NCI-H2081 (cell line): ENCODE measurements at regions not wholly inside any gene's neighbourhood (a gene's known extent, or its start where the extent isn't known, plus 50 kb on each side); places are given as distances from the start of the nearest gene placed in this dataset.

Experiments used
- DNase-seq, 2 experiments: peaks; one replicate each; lab custom pipeline; 2025; lab: John Stamatoyannopoulos, UW

DNA sequence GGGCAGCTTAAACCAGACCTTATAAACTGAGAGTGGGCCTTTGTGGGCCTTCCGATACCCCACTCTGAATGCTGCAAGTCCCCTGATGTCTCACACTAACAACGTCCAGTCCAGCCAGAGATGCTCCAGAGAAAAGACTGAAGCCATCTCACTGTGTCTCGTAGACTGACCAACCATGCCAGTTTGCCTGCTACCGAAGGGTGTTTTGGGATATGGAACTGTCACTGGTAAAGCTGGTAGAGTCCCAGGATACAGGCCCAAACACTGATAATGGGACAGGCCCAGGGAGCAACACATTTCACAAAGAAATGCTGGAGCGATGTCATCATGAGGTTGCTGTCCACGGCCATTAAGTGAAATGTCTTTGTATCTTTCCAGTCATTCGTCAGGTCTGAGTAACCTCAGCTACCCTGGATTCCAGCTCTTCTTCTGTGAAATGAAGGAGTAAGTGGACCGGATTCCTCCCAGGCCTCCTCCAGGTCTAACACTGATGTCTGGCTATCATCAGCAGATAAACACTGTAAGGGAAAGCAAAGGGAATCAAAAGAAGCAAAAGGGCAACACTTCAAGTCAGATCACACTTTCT is 81.6 kb downstream of the SLC5A7 start:
- DNase-seq: no peak

DNA sequence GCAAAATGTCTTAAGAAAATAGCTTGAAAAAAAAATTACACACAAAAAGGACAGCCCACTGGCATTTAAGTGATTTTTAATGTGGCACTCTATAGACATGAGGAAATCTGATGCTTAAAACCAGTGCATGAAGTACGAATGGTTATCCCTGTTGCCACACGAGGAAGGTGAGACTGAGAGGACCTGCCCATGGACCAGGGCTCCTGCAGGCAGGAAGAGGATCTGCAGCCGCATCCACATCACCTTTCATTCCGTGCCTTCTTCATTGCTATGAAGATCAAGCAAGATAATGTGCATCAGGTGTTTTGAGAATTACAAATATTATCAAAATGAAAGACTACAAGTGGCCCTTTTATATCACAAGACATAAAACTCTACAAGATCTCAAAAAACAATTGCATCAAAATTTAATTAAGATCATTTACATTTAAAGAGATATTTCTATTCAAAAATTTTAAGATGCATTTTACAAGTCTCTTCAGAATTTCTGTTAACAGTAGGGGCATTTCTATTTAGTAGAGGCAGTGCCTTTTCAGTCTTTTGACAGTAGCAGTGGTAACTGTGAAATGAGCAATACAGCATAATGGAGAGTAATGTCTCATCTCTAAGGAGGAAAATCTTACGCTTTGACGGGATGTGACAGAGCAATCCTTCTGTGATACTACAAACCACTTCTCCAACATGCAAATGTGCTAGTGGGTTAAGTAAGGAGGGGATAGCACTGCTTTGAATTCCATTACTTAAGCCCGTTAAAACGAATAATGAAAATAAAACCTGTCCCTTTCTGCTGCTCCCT is 83.4 kb downstream of the SLC5A7 start:
- no peak for DNase-seq

DNA sequence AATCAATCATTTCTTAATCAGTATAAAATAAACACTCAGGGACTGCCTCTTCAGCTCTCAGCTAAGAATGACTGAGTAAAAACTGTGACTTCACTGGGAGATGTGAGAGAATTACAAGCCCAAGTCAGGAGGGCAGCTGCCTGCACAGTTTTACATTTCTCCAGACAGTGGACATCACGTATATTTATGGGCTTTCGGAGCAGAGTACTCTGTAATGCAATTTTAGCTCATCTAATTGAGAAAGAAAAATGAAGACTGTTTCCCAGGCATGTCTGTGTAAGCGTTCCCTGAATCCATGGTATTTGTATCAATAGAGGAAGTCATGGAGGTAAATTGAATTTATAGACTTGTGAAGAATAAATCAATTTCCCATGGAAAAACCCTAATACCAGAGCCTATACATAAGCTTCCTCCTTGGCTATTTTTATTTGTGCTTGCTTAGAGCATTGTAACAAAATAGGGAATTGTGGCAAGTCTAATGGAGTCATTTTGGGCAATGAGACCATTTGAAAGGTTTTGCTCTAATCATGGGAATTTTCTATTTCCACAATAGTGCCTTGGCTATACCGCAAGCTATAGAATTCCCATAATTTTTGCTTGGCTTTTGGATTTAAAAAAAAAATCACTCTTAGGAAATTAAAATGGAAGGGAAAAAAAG is 87.2 kb downstream of the SLC5A7 start:
- no peak for DNase-seq

DNA sequence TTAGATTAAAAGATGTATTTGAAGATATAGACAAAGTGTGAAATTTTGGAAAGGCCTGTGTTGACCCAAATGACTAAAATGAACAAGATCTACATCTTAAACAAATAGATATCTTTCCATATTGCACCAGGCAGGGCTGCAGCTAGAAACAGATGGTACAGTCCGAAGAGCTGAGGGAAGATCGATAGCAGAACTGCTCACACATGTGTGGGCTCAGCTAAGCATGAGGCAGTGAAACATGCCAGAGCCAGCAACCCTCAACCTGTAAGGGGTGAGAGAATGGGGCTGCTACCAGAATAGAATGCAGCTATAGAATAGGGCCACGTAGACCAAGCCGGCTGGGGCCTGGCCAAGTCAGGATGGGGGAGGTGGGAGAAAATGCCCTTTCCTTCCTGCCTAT is 87.8 kb downstream of the SLC5A7 start:
- no peak for DNase-seq

DNA sequence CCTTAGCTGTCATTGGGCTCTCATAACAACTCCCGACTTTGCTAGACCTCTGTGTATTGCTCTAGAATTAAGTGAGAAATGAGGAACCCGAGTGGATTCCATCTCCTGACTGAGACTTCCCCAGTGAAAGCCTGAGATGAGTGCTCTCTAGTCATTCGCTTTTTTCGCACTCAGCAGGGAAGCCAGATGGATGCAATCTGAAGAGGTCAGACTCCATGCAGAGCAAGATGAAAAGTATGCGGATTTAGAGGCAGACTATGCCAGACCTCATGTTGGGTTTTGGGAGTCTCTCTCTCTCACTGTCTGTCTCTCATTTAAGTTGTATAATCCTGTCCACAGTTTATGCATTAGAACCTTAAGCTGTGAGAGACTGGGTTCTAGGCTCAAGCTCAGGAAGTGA is 88.6 kb downstream of the SLC5A7 start:
- DNase-seq: no peak

DNA sequence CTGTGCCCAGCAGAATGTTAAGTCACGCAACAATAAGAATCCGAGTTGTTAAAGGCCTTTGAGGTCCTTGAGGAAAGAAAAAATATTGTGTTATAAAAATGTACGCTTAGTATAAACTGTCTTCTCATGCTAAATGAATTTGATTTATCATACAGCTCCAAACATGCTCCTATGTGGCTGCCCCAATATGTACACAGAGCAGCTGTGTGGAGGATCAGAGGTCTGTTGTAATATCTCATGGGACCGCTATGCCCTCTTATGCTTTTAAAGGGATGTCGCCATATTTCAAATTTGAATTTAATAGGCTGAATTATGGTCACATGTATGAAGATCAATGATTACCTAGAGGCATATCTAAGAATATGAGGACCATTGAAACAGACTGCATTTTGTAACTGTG is 90.2 kb downstream of the SLC5A7 start:
- DNase-seq: no peak

DNA sequence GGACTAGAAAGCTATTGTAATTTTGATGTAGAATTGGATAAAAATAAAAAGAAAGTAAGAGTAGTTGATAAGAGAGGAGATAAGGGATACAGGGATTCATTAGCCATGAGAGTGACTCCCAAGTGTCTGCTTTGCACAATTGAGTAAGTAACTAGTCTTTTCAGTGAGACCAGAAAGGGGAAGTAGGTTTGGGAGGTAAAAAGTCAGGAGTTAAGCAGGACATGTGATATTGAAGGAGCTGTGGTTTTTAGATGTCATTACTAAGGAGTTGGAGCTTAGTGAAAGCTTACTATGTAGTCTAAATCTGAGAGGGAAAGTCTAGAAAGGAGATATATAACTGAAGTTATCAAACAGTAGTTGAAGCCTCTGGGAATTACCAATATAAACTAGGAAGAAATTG is 93.4 kb downstream of the SLC5A7 start:
- no peak for DNase-seq

DNA sequence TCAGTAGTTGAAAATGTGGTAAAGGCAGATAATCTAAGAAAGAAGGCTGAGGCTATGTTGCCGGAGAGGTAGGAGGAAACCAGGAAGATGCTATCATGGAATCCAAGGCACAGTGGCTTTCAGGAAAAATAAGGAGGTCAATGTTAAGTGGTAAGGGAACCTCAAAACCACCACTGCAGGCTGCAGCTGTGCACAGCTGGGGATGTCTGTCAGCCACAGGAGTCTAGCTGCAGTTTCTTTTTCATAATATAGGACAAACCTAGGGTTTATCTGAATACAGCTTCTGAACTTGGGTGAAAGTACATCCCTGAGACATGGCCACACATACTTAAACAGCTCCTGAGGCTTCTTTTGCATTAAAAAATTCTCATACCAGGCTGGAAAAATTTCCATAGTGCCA is 93.9 kb downstream of the SLC5A7 start:
- no peak for DNase-seq

DNA sequence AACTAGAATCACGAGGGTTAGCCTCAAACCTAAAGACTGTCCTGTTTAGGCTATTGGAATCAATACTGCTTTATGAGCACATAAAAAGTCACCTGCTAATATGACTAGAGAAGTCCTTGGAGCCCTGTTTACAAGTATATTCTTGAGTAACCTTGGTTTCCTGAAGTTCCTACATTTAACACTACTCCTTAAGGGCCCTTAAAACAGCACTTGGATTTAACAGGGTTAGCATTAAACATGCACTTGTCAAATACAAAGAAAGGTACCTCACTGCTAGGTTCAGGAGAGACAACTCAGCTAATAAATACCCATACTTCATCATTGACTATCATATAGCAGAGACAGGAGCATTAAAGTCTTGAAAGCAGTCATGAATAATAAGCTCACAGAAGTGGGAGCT is 96.7 kb downstream of the SLC5A7 start:
- no peak for DNase-seq

DNA sequence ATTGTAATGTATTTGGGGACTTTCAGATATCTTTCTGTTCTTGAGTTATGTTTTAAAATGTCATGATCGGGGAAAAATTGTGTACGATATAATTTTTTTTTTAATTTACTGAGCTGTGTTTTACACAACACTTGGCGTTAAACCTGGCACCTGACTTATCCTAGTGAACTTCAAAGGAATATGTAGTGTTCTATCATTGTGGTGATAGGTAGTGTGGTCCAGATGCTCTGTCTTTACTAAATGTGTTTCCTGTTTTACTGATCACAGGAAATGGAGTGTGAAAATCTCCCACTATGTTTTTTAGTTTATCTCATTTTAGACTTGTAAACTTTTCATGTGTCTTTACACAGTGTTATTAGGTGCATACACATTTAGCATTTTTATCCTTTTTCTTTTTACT is 98.0 kb downstream of the SLC5A7 start:
- DNase-seq: no peak

DNA sequence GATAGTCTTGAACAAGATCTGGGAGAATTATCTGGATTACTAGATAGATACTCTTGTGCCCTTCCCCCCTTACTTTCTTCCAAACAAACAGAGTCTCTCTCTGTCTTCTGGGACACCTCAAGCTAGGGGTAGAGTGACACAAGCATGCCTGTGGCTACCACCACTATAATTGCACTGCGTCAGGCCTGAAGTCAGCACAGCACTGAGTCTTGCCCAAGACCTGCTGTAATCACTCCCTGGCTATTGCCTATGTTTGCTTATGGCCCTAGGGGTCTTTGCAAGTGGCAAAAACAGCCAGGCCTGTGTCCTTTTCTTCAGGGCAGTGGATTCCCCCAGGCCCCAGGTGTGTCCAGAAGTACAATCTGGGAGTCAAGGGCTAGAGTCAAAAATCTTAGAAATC is 106.6 kb downstream of the SLC5A7 start:
- no peak for DNase-seq

DNA sequence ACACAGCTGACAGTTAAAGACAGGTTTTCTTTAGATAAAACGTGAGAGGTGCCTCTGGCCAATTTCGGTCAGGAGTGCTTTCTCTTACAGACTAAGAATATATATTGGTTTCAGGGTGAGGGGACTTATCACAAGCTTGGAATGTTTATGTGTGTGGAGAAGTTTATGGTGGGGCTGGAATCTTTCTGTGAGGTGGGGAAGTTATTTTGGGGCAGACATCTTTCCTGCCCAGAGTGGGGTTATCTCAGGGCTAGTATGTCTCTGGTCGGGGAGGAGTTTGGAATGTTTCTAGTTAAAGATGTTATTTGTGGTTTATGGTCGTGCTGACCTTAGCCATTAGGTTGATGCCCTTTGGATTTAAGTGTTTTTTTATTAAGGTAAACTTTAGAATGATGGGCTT is 115.2 kb downstream of the SLC5A7 start:
- no peak for DNase-seq

DNA sequence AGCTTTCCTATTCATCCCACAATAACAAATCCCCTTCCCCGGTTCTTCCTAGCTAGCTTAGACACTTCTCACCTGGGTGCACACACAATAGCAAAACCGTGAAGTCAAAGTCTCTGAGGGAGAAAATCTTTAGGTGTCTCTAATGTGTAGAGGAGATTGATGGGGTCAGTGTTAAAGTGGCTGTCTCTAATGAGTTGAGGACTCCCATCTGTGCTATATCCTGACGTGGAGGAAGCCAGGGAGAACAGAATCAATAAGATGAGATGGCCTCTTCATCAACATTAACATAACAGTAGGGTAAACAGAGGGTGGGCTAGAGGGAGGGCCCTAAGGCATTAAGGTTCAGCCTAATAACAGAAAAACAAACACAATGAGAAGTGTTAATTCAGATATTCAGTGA is 120.4 kb downstream of the SLC5A7 start:
- peak; percentile 2 to 27 for DNase-seq

DNA sequence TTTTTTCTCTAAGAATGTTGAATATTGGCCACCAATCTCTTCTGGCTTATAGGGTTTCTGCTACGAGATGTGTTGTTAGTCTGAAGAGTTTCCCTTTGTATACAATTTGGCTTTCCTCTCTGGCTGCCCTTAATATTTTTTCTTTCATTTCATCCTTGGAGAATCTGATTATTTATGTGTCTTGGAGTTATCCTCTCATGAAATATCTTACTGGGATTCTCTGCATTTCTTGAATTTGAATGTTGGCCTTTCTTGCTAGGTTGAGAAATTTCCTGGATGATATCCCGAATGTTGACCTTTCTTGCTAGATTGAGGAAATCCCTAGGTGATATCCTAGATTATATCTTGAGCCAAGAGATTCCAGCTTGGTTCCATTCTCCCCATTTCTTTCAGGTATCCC is 125.6 kb downstream of the SLC5A7 start:
- DNase-seq: no peak

DNA sequence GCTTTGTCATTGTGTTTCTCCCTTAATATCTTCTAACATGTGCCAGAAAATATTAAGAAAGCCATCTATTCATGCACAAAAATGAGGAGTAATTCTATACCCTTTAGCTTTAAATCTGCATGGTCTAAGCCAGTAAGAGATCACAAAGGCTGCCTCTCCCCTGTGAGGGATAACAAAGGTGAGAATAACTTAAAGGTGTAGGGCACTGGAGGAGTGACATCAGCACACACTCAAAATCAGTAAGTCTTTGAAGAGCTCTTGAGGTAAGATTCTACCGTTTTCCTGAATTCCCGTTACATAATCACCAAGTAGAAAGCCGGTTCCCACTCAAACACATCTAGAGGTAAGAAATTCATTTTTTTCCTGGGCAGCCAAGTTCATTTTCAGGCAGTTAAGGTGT is 123.9 kb upstream of the SULT1C3 start:
- DNase-seq: no peak

DNA sequence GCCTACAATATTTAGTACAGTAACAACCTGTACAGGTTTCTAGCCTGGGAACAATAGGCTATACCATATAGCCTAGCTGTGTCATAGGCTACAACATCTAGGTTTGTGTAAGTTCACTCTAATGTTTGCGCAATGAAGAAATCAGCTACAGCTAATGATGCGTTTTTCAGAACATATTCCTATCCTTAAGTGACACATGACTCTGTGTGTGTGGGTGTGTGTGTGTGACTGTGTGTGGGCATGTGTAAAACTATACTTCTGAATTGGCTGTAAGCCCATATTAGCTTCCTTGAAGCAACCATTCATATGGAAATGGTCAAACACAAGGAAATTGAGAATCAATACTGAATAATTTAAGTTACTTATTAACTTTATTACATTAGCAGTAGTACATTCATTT is 120.8 kb upstream of the SULT1C3 start:
- no peak for DNase-seq

DNA sequence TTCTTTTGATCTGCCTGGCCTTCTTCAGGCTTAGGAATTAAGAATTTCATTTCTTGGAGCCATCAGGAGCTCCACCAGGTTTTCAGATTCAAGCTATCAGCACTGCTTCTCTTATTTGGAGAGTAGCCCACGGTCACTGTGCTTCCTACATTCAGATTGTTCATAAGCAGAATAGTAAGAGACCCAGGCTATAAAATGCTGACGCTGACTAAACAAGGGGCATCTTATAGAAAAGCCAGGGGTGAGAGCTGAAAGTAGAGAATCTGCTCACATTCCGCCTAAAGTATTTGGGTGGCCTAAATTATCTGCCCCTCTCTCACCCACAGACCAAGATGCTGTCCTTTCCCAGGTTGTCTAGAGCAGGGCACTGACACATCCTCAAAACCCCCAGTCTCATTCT is 120.3 kb upstream of the SULT1C3 start:
- no peak for DNase-seq

DNA sequence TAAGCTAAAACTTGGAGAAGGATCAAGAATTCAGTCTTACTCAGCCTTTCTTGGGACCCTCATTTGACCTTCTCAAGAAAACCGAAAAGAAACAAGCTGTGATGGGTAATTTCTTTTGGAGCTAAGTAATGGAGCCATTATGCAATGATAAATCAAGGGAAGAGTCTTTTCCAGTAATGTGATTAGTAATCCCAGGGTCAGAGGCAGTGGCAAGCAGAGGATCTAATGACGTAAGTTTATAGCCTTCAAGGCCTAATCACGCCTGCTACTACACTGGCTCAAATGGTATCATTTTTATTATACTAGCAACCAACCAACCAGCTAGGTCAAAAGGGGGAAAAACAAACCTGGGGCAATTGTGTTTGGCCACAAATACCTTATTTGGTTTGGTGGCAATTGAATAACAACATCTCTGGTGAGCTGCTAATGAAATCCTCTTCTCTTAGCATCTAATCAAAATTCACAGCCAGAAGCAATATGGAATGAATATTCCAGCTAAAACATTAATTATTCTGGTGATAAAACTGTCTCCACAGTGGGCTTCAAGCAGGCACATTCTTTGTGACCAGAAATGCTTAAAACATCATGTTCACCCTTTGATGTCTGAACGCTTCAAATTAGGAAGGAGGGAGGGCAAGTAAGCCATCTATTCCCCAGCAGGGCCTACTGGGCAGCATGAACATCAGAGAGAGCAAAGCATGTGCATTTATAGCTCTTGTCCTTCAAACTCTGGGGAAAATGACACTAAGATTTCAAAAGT is 114.9 kb upstream of the SULT1C3 start:
- DNase-seq: no peak

DNA sequence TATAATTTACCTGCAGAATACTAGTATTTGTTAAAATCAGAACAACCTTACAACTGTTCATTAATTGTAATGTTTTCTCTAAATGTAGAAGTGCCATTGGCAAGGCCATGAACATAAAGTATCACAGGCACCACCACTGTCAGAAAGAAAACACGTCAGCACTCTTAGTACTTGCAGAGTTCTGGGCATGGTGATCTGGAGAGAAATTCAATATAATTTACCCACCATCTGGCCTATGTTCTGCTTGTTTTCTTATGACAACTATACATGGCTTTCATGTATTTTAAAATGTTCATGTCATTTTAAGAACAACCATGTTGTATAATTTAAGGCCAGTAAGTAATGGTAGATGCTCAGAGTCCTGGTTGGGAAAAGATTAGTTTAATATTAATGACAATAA is 114.2 kb upstream of the SULT1C3 start:
- no peak for DNase-seq

DNA sequence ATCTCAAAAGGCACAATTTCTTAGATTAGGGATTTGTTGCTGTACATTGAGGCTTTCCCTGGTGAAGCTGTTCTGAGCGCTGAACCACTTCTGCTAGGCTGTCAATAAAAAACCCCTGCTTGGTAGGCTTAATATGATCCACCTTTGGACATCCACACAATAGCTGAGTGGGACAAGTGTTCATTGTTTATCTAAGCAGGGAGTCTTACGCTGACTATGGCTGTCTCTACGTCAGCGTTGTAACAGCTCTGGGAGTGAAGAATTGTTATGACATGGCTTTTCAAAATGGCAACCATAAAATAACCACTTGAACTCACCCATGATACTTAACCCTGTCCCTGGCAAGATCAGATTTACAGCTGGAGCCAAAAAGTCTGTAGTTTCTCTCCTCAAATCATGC is 111.5 kb upstream of the SULT1C3 start:
- peak in 1 of 2 experiments; percentile 16 for DNase-seq

DNA sequence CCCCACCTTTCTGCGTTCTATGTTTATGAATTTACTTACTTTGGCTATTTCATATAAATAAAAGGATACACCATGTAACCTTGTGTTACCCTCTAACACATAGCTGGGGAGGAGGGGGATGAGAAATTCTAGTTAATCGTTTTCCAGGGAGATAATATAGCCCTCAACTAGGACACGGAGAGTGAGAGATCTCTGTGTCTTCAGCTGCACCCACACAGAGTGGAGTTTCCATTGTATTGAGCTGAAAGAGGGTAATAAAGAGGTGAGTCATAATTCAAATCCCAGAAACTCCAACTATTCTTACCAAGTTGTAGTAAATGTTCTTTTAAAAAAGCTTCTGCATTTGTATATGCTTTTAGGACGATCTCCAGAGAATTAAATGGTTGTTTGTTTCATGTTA is 110.1 kb upstream of the SULT1C3 start:
- no peak for DNase-seq

DNA sequence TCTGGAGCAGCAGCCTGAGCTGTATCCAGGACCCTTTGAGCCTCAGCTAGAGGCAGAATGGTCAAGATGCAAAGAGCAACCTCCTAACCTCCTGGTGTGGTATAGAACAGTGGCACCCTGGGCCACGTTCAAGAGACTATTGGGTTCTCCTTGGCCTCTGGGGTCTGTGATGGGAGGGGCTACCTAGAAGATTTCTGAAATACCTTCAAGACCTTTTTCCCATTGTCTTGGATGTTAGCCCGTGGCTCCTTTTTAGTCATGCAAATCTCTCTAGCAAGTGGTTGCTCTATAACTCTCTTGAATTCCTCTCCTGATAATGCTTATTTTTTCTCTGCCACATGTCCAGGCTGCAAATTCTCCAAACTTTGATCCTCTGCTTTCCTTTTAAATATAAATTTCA is 106.3 kb upstream of the SULT1C3 start:
- no peak for DNase-seq

DNA sequence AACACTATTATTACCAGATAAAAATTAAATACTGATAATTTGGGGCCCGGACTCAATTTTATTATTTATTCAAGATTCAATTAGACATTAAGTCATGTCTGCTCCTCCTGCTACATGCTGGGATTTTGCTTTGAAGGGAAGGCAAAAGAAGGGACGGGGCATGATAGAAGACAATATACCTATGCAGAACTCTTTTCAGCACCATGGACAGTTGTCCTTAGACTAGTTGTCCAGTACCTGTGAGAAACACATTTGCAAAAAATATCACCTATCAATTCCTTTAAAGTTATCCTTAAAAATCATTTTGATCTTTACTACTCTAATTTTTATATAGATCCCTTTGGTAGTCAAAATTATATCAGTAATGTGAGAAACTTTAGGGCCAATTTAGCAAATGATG is 100.2 kb upstream of the SULT1C3 start:
- no peak for DNase-seq
